VCaP (cell line): ENCODE measurements at regions not wholly inside any gene's neighbourhood (a gene's known extent, or its start where the extent isn't known, plus 50 kb on each side); places are given as distances from the start of the nearest gene placed in this dataset.
"Not testable (repeated sequence)": the region's sequence is repeated elsewhere in the genome, so short reads cannot be mapped to it uniquely, and the experiment has no call there.

Experiments used
- H3K27ac ChIP-seq: fragments of 450-650 bp; 2 replicates; pipeline ENCODE4 v1.5.1; 2017
- CTCF ChIP-seq: fragments of 450-650 bp; conservative IDR thresholded peaks from 2 replicates; pipeline ENCODE4 v1.5.1; 2017; ENCODE audit warnings: mild to moderate bottlenecking, moderate library complexity

- no peak for TF ChIP-seq CTCF
- no peak overlapping the region for H3K27ac ChIP-seq
Measured at GRCh38 chr6:71228461-71229041, 60.1 kb upstream of the OGFRL1 start.

- no peak for TF ChIP-seq CTCF
- H3K27ac ChIP-seq: no peak overlapping the region
Measured at GRCh38 chr6:71229477-71229876, 59.1 kb upstream of the OGFRL1 start.

- H3K27ac ChIP-seq: not testable (repeated sequence)
Measured at GRCh38 chr6:71232890-71233289, 55.7 kb upstream of the OGFRL1 start.

- no peak overlapping the region for H3K27ac ChIP-seq
- TF ChIP-seq CTCF: no peak
Measured at GRCh38 chr6:71236926-71237434, 51.6 kb upstream of the OGFRL1 start.

- no peak for TF ChIP-seq CTCF
- H3K27ac ChIP-seq: no peak overlapping the region
Measured at GRCh38 chr6:71238351-71238750, 50.3 kb upstream of the OGFRL1 start.
